Skin epidermis (tissue), 12 donors: ENCODE measurements at regions not wholly inside any gene's neighbourhood (a gene's known extent, or its start where the extent isn't known, plus 50 kb on each side); places are given as distances from the start of the nearest gene placed in this dataset.
"Not testable (repeated sequence)": the region's sequence is repeated elsewhere in the genome, so short reads cannot be mapped to it uniquely, and the experiment has no call there.

ENCODE experiments used
- H3K27ac ChIP-seq, 21 experiments: fragments of 200-600 bp; sonication (generic) in 11 of 21; one replicate each; pipeline ENCODE4 v1.5.0; 2020; ENCODE audit warnings: mild to moderate bottlenecking in 3 of 21, inconsistent platforms in 2 of 21, moderate library complexity in 2 of 21
- H3K4me3 ChIP-seq, 7 experiments: fragments of 200-600 bp; sonication (generic) in 2 of 7; one replicate each; pipeline ENCODE4 v1.5.0; 2020; ENCODE audit warnings: inconsistent platforms in 2 of 7, mild to moderate bottlenecking in 2 of 7, moderate library complexity in 1 of 7

DNA sequence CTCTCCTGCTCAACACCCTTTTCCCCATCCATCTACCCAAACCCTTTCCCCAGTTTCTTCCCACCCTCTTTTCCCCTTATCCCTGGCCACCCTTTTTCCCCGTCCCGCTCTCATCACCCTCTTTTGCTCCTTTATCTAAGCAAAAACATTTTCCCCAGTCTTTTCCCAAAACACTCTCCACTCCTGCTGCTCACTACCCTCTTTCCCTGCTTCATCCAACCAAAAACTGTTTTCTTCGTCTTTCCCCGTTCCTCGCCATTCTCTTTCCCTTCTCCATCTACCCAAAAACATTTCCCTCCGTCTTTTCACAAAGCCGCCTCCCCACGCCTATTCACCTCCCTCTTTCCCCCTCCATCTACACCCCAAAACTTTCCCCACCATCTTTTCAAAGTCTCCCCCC, 80.9 kb upstream of the KCNJ18 start:
- not testable (repeated sequence) for H3K4me3 ChIP-seq, H3K27ac ChIP-seq

GRCh38 chr17:21612123-21613070, 79.9 kb upstream of the KCNJ18 start:
- not testable (repeated sequence) for H3K4me3 ChIP-seq, H3K27ac ChIP-seq

DNA sequence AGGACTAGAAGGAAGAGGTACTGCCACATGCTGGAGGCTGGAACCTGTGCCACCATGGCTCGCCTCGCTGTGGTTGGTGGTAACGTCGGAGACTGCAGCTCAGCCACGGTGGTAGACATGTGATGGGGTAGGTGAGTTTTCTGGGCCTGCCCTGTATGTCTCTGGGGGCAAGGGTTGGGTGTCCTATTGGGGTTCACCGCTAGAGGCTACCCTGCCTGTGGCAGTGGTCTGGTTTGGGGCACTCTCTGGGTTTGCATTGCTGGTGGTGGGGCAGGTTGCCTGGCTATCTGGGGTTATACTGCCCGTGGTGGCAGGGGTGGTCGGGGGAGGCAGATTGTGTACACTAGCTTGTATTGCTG, 79.3 kb upstream of the KCNJ18 start:
- no peak overlapping the region for H3K27ac ChIP-seq
- no peak overlapping the region for H3K4me3 ChIP-seq

GRCh38 chr17:21626987-21627386, 65.3 kb upstream of the KCNJ18 start:
- not testable (repeated sequence) for H3K4me3 ChIP-seq

More at GRCh38 chr17:21626987-21627386, 65.3 kb upstream of the KCNJ18 start:
- not testable (repeated sequence) for H3K27ac ChIP-seq
